ENCODE measurements at regions not wholly inside any gene's neighbourhood (a gene's known extent, or its start where the extent isn't known, plus 50 kb on each side); places are given as distances from the start of the nearest gene placed in this dataset.

GRCh38 chr4:107318078-107318477 is 282.0 kb upstream of the DKK2 start:
- DNase-seq (ENCODE audit: low read depth in 2 of 2): no peak

DNA sequence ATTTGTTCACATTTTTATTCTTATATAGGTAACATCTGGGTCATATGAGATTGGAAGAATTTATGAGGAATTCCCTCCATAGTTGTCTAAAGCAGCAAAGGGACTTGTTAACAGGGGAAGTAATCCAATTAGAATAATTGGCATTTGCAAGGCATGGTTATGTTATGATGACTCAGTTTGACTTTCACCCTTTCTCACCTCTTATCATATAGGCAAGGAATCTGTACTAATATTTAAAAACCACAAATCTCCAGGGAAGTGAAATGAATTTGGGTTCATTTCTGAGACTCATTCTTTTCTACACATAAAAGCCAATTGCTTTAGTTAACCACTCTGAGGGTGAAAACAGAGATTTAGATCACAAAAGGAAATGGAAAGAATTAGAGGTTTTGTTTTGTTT is 281.5 kb upstream of the DKK2 start:
- DNase-seq (ENCODE audit: low read depth in 2 of 2): no peak

DNA sequence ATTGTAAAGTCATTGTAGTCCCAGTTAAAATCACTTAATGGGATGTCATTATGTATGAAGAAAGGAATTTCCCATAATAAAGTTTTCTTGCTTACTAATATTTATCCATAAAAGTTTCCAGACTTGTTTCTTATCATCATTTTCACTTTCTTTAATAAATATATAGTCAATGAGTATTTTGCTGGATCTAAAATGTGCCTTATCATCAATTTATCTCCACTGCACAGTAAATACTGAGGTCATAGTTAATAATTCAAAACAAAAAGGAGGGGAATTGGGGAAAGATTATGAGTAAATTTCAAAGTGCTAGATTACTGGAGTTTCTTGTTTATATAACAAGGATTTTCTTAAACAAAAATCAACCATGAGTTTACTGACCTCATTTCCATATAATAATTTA is 279.5 kb upstream of the DKK2 start:
- DNase-seq (ENCODE audit: low read depth in 2 of 2): no peak

- no peak for DNase-seq (ENCODE audit: low read depth in 2 of 2)
These were observed 278.0 kb upstream of the DKK2 start for GRCh38 chr4:107314156-107314555.

- DNase-seq (ENCODE audit: low read depth in 2 of 2): no peak
These were observed 276.3 kb upstream of the DKK2 start for GRCh38 chr4:107312366-107312765.

- DNase-seq (ENCODE audit: low read depth in 2 of 2): no peak
These were observed 268.7 kb upstream of the DKK2 start for GRCh38 chr4:107304699-107305286.

DNA sequence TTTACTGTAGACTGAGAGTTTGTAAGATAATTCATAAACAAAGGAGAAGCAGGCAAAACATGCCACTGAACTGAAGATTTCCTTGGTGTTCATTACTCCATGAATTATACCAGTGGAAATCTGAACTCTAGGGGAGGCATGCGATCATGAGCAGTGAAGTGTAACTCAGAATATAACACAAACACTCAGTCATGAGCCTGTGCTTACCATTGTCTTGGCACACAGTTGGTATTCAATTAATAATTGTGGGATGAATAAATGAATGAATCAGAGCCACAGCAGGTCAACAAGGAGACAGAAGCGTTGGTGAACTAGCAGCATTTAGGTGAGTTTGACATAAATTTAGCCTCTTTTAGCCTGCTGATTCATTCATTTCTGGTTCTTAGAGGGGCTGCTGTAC is 263.5 kb upstream of the DKK2 start:
- DNase-seq (ENCODE audit: low read depth in 2 of 2): no peak

- no peak for DNase-seq (ENCODE audit: low read depth in 2 of 2)
These were observed 256.9 kb upstream of the DKK2 start for GRCh38 chr4:107292979-107293378.

DNA sequence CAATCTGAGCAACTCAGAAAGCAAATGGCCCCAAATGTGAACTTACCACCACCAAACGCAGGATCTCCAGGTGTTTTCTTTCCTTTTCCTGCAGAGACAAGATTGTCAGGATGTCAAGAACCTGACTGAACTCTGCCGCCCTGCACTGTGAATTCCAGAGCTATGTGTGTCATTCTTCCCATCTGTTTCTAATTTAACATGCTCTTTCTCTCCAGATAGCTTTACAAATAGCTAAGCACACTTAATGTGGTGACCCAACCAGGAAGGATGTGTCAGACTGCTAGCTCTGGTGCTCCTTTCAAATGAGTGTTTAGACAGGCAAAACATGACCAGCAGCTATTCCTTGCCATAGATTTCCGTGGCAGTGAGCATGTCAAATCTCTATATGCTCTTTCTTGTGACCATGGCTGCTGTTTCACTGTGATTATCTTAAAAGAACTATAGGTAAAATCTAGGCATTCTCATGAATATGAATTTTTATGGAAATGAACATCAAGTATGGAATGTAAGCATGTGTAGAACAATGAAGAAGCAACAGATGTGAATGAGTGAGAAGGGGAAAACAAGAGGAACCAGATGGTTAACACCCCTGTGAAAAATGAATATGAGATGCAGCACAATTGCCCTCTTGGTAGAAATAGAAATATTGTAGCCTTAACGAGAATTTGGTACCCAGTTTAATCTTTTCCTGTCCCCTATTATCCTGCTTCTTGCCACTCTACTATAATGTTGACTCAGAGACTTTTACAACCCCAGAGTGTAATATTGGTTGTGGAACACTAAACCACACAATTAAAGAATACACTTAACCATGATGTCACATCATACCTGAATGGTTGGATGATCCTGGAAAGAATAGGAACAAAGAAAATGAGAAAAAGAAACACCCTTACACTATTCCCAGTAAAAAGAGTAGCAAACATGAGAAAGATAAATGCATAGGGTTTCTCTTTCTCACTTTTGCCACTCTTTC is 247.8 kb upstream of the DKK2 start:
- no peak for DNase-seq (ENCODE audit: low read depth in 2 of 2)

DNA sequence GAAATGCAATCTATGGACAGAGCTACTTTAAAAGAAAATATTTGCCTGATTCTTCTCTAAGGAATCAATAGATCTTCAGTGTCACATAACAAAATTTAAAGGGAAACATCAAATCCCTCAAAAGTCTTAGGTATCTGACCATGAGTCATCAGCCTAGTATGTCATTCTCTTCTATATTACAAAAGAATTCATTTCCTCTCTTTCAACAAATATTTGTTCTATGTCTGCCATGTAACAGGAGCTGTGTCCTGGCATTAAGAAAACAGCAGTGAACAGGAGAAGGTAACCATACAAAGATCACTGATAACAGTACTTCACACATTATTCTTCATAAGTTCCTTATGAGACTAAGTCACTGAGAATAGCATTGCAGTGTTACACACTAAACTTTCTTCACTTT is 243.6 kb upstream of the DKK2 start:
- DNase-seq (ENCODE audit: low read depth in 2 of 2): no peak

GRCh38 chr4:107278791-107279483 is 242.8 kb upstream of the DKK2 start:
- no peak for DNase-seq (ENCODE audit: low read depth in 2 of 2)

- DNase-seq (ENCODE audit: low read depth in 2 of 2): no peak
These were observed 239.9 kb upstream of the DKK2 start for GRCh38 chr4:107276052-107276451.

DNA sequence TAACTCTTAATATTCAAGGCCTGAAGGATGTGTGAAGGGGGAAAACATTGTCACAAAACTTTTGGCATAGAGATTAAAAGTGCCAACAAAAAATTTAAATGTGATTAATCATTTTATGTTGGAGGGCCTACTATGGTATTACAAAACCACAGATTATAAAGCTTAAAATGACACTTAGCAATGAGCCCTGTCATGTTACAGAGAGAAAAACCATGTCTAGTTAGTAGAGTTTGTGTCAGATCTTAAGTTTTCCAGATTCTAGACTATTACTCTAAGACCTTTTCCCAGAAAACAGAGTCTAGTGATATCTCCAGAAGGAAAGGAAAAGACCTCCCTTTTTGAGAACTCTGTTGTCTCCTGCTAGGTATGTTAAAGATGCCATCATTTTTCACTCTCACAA is 239.1 kb upstream of the DKK2 start:
- no peak for DNase-seq (ENCODE audit: low read depth in 2 of 2)

DNA sequence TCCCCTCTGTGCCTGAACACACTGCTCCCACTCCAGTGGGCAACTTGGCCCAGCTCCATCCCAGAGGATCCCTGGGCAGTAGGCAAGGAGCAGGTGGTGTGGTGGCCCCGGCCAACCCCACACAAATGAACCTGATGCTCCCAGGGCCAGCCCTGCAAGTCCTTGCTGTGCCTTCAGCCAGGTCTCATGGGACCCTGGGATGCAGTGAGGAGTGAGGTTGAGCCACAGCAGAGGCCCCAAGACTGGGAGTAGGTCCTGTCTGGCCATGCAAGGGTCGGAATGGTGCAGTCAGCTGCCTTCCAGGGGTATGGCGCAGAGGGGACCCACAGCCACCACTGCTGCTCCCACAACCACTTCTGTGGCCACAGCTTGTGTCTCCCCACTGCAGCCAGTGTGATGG is 234.5 kb upstream of the DKK2 start:
- no peak for DNase-seq (ENCODE audit: low read depth in 2 of 2)

DNA sequence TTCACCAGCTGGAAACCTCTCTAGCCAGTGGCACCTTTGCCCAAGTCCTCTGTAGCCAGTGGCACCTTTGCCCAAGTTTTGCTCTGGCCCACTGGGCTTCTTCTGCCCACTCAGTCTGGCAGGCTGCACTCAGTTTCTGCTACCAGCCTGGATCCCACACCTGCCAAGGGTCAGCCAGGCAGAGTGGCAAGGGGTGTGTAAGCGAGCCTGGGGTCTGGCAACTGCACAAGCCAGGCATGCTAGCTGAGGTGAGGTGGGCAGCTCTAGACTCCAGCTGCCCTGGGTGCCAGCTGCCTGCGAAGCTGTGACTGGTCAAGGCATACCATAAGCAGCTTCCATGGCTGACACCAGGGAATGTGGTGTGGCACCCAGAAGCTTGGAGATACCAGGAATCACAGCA is 233.1 kb upstream of the DKK2 start:
- DNase-seq (ENCODE audit: low read depth in 2 of 2): no peak

GRCh38 chr4:107265859-107266258 is 229.7 kb upstream of the DKK2 start:
- DNase-seq (ENCODE audit: low read depth in 2 of 2): no peak

DNA sequence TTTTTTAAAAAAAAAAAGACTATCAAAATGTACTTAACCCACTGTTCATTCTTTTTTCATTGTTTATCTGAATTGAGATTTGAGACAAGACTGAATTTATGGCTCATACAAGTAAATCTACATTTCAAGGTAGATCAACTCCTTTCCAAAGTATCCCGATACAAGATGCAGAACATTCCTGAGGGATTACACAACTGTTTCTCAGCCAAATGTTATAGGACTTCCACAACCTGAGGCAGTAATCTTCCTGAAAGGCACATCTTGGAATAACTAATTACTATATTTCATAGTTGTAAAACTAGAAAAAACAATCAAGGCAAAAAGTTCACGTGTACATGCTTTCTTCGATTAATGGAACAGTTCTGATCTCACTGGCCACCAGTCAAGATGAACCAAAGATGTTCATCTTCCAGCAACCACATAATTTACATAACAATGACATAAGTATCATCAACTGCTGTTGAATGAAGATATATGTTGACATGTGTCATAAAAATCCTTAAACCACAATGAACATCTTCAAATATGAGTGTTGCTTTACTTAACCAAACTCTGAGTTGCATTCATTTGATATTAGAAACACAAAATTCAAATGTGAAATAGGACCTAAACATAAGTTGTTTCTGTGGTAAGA is 225.2 kb upstream of the DKK2 start:
- DNase-seq (ENCODE audit: low read depth in 2 of 2): no peak

DNA sequence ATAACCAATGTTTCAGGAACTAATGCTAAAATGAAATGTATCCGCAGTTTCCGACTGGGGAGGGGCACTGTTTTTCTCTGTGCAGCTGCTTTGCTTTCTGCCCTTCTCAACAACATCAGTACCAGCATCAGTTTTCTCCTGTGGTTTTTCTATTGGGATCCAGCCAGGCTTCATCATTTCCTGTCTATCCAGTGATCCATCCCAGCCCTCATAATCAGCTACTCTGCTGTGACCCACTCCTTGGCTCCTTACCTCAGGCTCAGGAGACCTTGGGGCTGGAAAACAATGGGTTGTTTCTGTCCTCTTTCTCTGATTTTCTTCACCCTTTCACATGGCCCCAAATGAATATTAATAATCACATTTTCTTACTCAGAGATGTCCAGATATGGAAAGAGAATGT is 222.2 kb upstream of the DKK2 start:
- DNase-seq (ENCODE audit: low read depth in 2 of 2): no peak

DNA sequence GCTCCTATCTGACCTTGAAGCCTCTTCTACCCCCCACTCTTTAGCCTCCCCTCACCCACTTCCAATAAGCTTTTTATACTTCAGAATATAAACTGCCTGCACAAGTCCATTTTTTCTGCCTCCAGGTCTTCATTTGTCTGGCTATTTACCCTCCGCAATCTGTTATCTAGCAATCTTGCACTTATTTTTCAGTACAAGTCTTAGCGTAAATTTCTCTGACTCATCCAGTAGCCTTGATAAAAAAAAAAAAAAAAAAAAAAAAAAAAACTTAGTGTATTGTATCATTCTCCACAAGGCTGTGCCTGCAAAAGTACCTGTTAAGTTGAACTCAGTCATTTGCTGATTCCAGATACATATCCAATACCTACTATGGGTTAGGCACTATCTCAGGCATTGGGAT is 219.5 kb upstream of the DKK2 start:
- no peak for DNase-seq (ENCODE audit: low read depth in 2 of 2)

GRCh38 chr4:107255114-107255513 is 219.0 kb upstream of the DKK2 start:
- DNase-seq (ENCODE audit: low read depth in 2 of 2): no peak

- no peak for DNase-seq (ENCODE audit: low read depth in 2 of 2)
These were observed 217.5 kb upstream of the DKK2 start for GRCh38 chr4:107253579-107254068.

- no peak for DNase-seq (ENCODE audit: low read depth in 2 of 2)
These were observed 217.0 kb upstream of the DKK2 start for GRCh38 chr4:107253090-107253489.
